Nephron (organoid): ENCODE measurements at regions not wholly inside any gene's neighbourhood (a gene's known extent, or its start where the extent isn't known, plus 50 kb on each side); places are given as distances from the start of the nearest gene placed in this dataset.

Source experiments
- H3K27ac Mint-ChIP-seq, 3 experiments: 2 replicates each; pipeline ENCODE4 v1.8.0; 2020; ENCODE audit warnings: mixed read lengths in 3 of 3, mild to moderate bottlenecking in 2 of 3, moderate library complexity in 1 of 3
- H3K27me3 Mint-ChIP-seq: 2 replicates; pipeline ENCODE4 v1.8.0; 2021; ENCODE audit warnings: low read depth, mild to moderate bottlenecking, moderate library complexity, mixed read lengths
- H3K36me3 Mint-ChIP-seq: 2 replicates; pipeline ENCODE4 v1.8.0; 2020; ENCODE audit warnings: low read depth, mixed read lengths
- H3K4me1 Mint-ChIP-seq: 2 replicates; pipeline ENCODE4 v1.8.0; 2020; ENCODE audit warnings: mixed read lengths
- H3K4me3 Mint-ChIP-seq, 3 experiments: 2 replicates each; pipeline ENCODE4 v1.8.0; 2020; ENCODE audit warnings: mild to moderate bottlenecking in 3 of 3, mixed read lengths in 3 of 3, moderate library complexity in 2 of 3
- H3K9me3 Mint-ChIP-seq: 2 replicates; pipeline ENCODE4 v1.8.0; 2020; ENCODE audit warnings: mixed read lengths
- TF ChIP-seq, protein P1 (sequence below), 3 experiments: fragments of 200-600 bp; sonication (generic); IDR thresholded peaks; one replicate each; pipeline ENCODE4 v1.5.0; 2021; ENCODE audit warnings: antibody characterized with exemption in 3 of 3; ENCODE audit not compliant: unreplicated experiment in 3 of 3

DNA sequence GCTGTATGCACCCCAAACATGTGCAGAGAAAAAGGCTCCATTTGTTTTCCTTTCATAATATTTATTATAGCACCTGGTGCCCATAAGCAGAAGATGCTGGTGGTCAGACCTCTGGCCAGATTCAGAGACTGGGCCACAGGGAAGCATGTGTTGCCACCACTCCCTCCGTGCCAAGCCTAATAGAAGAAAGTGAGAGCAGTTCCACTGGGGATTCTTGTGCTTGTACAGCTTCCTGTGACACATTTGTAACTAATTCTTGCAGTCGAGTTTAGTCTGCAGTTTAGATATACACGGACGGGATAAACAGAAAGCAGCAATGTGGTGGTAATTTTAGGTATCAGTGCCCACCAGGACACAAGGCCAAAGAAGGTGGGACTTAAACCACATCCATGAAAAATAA lies 135.4 kb upstream of the PIEZO2 start:
- H3K27ac Mint-ChIP-seq, result peak overlapping the region in 1 of 3 experiments; percentile 76
- H3K36me3 Mint-ChIP-seq, result no peaks in the 10 kb centered on the region
- peaks cover 3% of the 10 kb centered on the region for H3K9me3 Mint-ChIP-seq
- H3K27me3 Mint-ChIP-seq, result no peaks in the 10 kb centered on the region
- H3K4me3 Mint-ChIP-seq, result no peak overlapping the region
- peaks cover 11% of the 10 kb centered on the region for H3K4me1 Mint-ChIP-seq
- TF ChIP-seq, protein P1, sequence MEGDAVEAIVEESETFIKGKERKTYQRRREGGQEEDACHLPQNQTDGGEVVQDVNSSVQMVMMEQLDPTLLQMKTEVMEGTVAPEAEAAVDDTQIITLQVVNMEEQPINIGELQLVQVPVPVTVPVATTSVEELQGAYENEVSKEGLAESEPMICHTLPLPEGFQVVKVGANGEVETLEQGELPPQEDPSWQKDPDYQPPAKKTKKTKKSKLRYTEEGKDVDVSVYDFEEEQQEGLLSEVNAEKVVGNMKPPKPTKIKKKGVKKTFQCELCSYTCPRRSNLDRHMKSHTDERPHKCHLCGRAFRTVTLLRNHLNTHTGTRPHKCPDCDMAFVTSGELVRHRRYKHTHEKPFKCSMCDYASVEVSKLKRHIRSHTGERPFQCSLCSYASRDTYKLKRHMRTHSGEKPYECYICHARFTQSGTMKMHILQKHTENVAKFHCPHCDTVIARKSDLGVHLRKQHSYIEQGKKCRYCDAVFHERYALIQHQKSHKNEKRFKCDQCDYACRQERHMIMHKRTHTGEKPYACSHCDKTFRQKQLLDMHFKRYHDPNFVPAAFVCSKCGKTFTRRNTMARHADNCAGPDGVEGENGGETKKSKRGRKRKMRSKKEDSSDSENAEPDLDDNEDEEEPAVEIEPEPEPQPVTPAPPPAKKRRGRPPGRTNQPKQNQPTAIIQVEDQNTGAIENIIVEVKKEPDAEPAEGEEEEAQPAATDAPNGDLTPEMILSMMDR (IDR thresholded peaks at IDR 0.05; ENCODE audit: unreplicated experiment in 3 of 3), result no peak

DNA sequence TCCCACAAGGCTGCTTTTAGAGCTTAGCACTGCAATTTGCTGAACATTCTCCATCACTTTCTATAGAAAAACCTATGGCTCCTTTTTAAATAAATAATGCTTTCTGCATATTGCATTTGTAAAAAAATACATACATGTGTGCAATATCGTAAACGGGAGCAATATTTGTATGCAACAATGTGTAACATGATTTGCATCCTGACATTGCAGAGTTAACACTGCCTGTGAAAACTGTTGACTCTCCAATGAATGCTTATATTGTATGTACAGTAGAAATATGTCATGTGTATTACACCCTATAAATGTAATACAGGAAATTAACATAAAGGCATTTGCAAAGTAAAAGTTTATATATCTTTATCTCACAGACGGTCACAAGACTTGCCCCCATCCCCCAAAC lies 135.0 kb upstream of the PIEZO2 start:
- no peaks in the 10 kb centered on the region for H3K36me3 Mint-ChIP-seq
- peaks cover 7% of the 10 kb centered on the region for H3K9me3 Mint-ChIP-seq
- no peaks in the 10 kb centered on the region for H3K27me3 Mint-ChIP-seq
- TF ChIP-seq, protein P1 (IDR thresholded peaks at IDR 0.05; ENCODE audit: unreplicated experiment in 3 of 3), result no peak
- H3K4me3 Mint-ChIP-seq, result no peak overlapping the region
- peak overlapping the region; percentile 3 to 76 (median 33) for H3K27ac Mint-ChIP-seq
- H3K4me1 Mint-ChIP-seq, result peaks cover 11% of the 10 kb centered on the region

DNA sequence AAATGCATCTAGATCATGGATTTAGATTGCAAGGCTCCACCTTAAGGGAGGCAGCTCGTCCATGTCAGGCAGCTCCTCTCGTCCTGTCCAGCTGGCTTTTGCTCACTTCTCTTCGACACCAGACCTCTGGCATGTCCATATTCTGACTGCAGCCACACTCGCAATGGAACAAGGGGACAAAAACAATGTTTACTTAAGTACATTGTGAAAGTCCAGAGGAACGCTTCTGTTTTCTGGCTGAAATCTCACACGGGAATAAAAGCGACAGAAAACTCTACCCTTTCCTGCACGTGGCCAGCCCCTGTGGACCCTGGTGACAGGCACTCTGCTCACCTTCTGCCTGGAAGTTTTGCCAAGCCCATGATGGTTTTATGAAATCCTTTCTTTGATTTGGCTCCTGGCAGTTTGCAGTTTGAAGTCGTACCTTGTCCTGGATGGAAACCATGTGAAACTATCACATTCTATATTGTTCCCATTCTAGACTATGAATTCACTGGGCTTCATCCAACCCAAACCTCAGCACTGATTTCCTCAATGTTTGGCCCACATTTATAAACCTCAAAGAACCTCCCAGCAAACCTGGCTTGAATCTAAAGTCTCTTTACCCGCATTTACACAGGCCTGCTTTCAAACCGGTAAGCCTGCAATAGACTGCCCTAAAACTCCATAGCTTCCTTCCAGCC lies 134.3 kb upstream of the PIEZO2 start:
- Mint-ChIP-seq H3K4me1 (peaks cover 11% of the 10 kb centered on the region), H3K27me3 (no peaks in the 10 kb centered on the region)

DNA sequence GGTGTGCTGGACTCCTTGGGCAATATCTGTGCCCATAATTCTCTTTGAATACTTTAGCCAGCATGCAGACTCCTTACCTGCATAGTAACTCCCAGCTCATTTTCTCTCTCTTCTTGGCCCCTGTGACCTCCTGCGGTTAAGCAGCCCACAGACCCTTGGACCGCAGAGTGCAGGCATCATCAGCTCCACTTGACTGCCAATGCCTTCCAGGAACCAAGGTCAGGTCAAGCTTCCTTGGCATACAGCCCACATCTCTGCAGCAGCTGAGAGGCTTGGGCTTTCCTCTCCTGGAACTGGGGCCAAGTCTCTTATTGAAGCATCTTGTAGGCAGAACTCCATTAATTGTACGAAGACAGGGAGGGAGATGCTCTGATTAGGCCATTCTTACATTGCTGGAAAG lies 130.1 kb upstream of the PIEZO2 start:
- Mint-ChIP-seq H3K27me3 (no peaks in the 10 kb centered on the region), H3K36me3 (no peaks in the 10 kb centered on the region), H3K4me1 (peaks cover 11% of the 10 kb centered on the region), H3K27ac (no peak overlapping the region), H3K9me3 (peaks cover 15% of the 10 kb centered on the region), H3K4me3 (no peak overlapping the region)
- TF ChIP-seq, protein P1 (IDR thresholded peaks at IDR 0.05; ENCODE audit: unreplicated experiment in 3 of 3), result no peak

More for the DNA sequence above, 134.3 kb upstream of the PIEZO2 start:
- TF ChIP-seq, protein P1 (IDR thresholded peaks at IDR 0.05; ENCODE audit: unreplicated experiment in 3 of 3), result no peak
- Mint-ChIP-seq H3K36me3 (no peaks in the 10 kb centered on the region), H3K4me3 (no peak overlapping the region), H3K9me3 (peaks cover 7% of the 10 kb centered on the region), H3K27ac (peak overlapping the region; percentile 3 to 76 (median 33))

DNA sequence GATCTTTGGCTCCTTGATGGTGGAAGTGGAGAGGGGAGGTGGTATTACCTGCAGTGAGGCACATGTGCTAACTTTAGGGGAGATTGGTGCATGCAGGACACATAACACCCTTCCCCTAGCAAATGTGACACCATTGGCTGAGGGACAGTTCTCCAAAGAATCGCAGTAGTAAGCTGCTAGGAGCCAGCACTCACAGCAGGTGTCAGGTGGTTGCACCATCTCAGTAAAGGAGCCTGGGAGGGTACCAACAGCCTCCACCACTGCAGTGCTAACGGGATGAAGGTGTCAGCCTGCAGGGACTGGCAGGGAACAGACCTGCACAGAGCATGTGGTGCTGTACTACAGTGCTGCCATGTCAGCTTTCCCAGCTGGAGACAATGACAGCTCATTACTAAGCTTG lies 127.3 kb upstream of the PIEZO2 start:
- H3K27ac Mint-ChIP-seq, result no peak overlapping the region
- H3K4me1 Mint-ChIP-seq, result peaks cover 17% of the 10 kb centered on the region
- no peaks in the 10 kb centered on the region for H3K36me3 Mint-ChIP-seq
- H3K4me3 Mint-ChIP-seq, result no peak overlapping the region
- H3K27me3 Mint-ChIP-seq, result no peaks in the 10 kb centered on the region
- TF ChIP-seq, protein P1 (IDR thresholded peaks at IDR 0.05; ENCODE audit: unreplicated experiment in 3 of 3), result no peak
- peaks cover 15% of the 10 kb centered on the region for H3K9me3 Mint-ChIP-seq
